H1 (cell line): ENCODE measurements at regions not wholly inside any gene's neighbourhood (a gene's known extent, or its start where the extent isn't known, plus 50 kb on each side); places are given as distances from the start of the nearest gene placed in this dataset.
"Not testable (repeated sequence)": the region's sequence is repeated elsewhere in the genome, so short reads cannot be mapped to it uniquely, and the experiment has no call there.

Source experiments
- CTCF ChIA-PET: fragments of 300-600 bp; sonication (Branson Sonifier 250); formaldehyde crosslinking; loops from one replicate; lab custom pipeline; 2021; ENCODE audit not compliant: partially characterized antibody; lab: Charles Lee
- POLR2A ChIA-PET: fragments of 300-600 bp; sonication (Branson Sonifier 250); formaldehyde crosslinking; loops from one replicate; lab custom pipeline; 2021; ENCODE audit warnings: inconsistent platforms; ENCODE audit not compliant: partially characterized antibody; lab: Charles Lee
- DNase-seq, 2 experiments: peaks; one replicate each; pipeline versions ENCODE4 v3.0.0 to v3.0.0-alpha.2; 2010 to 2022; ENCODE audit warnings: low spot score in 2 of 2, low read depth in 1 of 2, mixed read lengths in 1 of 2
- FAIRE-seq: peaks from 2 replicates; lab custom pipeline; 2011; peaks lifted over from hg19 to GRCh38; lab: Jason Lieb, UNC
- H2AFZ ChIP-seq: 2 replicates; pipeline ENCODE4 v1.8.1; 2012; ENCODE audit warnings: low read length, inconsistent platforms
- H2AK5ac ChIP-seq: 2 replicates; pipeline ENCODE4 v1.6.1; 2013; ENCODE audit warnings: low read depth, low read length
- H2BK120ac ChIP-seq: replicated peaks from 2 replicates; pipeline ENCODE3; 2013; ENCODE audit warnings: low read depth, low read length, inconsistent platforms
- H2BK12ac ChIP-seq: 2 replicates; pipeline ENCODE4 v1.6.1; 2013; ENCODE audit warnings: low read depth, low read length
- H2BK15ac ChIP-seq: 2 replicates; pipeline ENCODE4 v1.6.1; 2013; ENCODE audit warnings: low read length
- H2BK20ac ChIP-seq: 2 replicates; pipeline ENCODE4 v1.6.1; 2013; ENCODE audit warnings: low read length
- H2BK5ac ChIP-seq: 2 replicates; pipeline ENCODE4 v1.6.1; 2013; ENCODE audit warnings: low read depth, low read length
- H3K14ac ChIP-seq: 2 replicates; pipeline ENCODE4 v1.6.1; 2013; ENCODE audit warnings: inconsistent platforms; ENCODE audit not compliant: insufficient read length
- H3K18ac ChIP-seq: 2 replicates; pipeline ENCODE4 v1.6.1; 2013; ENCODE audit warnings: low read length; ENCODE audit errors: extremely low read depth
- H3K23ac ChIP-seq: 2 replicates; pipeline ENCODE4 v1.6.1; 2013; ENCODE audit warnings: inconsistent platforms; ENCODE audit not compliant: insufficient read length
- H3K23me2 ChIP-seq: 2 replicates; pipeline ENCODE4 v1.6.1; 2013; ENCODE audit warnings: low read depth, low read length
- H3K27ac ChIP-seq: 2 replicates; pipeline ENCODE4 v1.6.1; 2011; ENCODE audit warnings: low read depth, low read length, inconsistent platforms
- H3K27me3 ChIP-seq, 4 experiments: replicated peaks in 1 of 4; 1 replicate in 1 of 4; 2 replicates in 3 of 4; pipeline versions ENCODE4 v1.6.1 to v1.8.1; 2011 to 2013; ENCODE audit warnings: low read length in 3 of 4, mild to moderate bottlenecking in 3 of 4, inconsistent platforms in 2 of 4, mixed read lengths in 2 of 4, moderate library complexity in 1 of 4; ENCODE audit not compliant: control insufficient read depth in 3 of 4, insufficient read depth in 3 of 4; ENCODE audit errors: extremely low read depth in 1 of 4
- H3K36me3 ChIP-seq, 4 experiments: 2 replicates each; pipeline versions ENCODE4 v1.6.1 to v1.8.1; 2011 to 2013; ENCODE audit warnings: mild to moderate bottlenecking in 4 of 4, low read length in 3 of 4, moderate library complexity in 2 of 4, control low read depth in 1 of 4, inconsistent platforms in 1 of 4; ENCODE audit not compliant: insufficient read depth in 4 of 4, control insufficient read depth in 2 of 4
- H3K4ac ChIP-seq: replicated peaks from 2 replicates; pipeline ENCODE3; 2013; ENCODE audit warnings: low read length, low read depth, mixed read lengths, inconsistent platforms; ENCODE audit not compliant: insufficient read length
- H3K4me1 ChIP-seq, 4 experiments: replicated peaks in 1 of 4; 1 replicate in 1 of 4; 2 replicates in 3 of 4; pipeline versions ENCODE4 v1.6.1 to v1.8.1; 2011 to 2013; ENCODE audit warnings: low read length in 3 of 4, inconsistent platforms in 2 of 4, mixed read lengths in 1 of 4; ENCODE audit not compliant: insufficient read depth in 4 of 4, control insufficient read depth in 3 of 4
- H3K4me2 ChIP-seq, 2 experiments: 2 replicates each; pipeline versions ENCODE4 v1.6.1 to v1.8.1; 2011 to 2013; ENCODE audit warnings: low read depth in 2 of 2, low read length in 2 of 2, control low read depth in 1 of 2, inconsistent platforms in 1 of 2, mild to moderate bottlenecking in 1 of 2; ENCODE audit not compliant: insufficient read depth in 1 of 2
- H3K4me3 ChIP-seq, 4 experiments: fragments of 200-600, 300-600 bp in 1 of 4; sonication (generic), shearing (Covaris generic), sonication (Bioruptor Twin) in 1 of 4; 2 replicates each; pipeline versions ENCODE4 v1.5.1 to v1.8.1; 2011 to 2016; ENCODE audit warnings: low read length in 4 of 4, low read depth in 3 of 4, control low read depth in 2 of 4, inconsistent platforms in 2 of 4, mild to moderate bottlenecking in 2 of 4, mixed read lengths in 1 of 4, moderate library complexity in 1 of 4; ENCODE audit not compliant: insufficient read depth in 2 of 4; ENCODE audit errors: extremely low read depth in 1 of 4
- H3K56ac ChIP-seq: replicated peaks from 2 replicates; pipeline ENCODE3; 2013; ENCODE audit warnings: low read depth, mild to moderate bottlenecking, mixed read lengths, low read length, inconsistent platforms; ENCODE audit not compliant: insufficient read length
- H3K79me1 ChIP-seq: 2 replicates; pipeline ENCODE4 v1.6.1; 2013; ENCODE audit warnings: low read depth, low read length, control low read depth
- H3K79me2 ChIP-seq, 2 experiments: 2 replicates each; pipeline versions ENCODE4 v1.6.1 to v1.8.1; 2012 to 2013; ENCODE audit warnings: low read length in 2 of 2, mild to moderate bottlenecking in 2 of 2, inconsistent platforms in 1 of 2; ENCODE audit not compliant: insufficient read depth in 2 of 2, control insufficient read depth in 1 of 2
- H3K9ac ChIP-seq, 4 experiments: replicated peaks in 1 of 4; 1 replicate in 1 of 4; 2 replicates in 3 of 4; pipeline versions ENCODE4 v1.6.1 to v1.8.1; 2011 to 2013; ENCODE audit warnings: low read depth in 3 of 4, low read length in 3 of 4, control low read depth in 2 of 4, mild to moderate bottlenecking in 2 of 4, moderate library complexity in 2 of 4, inconsistent platforms in 1 of 4; ENCODE audit errors: extremely low read depth in 1 of 4
- H3K9me3 ChIP-seq, 2 experiments: 2 replicates each; pipeline versions ENCODE4 v1.6.1 to v1.8.1; 2012 to 2013; ENCODE audit warnings: mild to moderate bottlenecking in 2 of 2, moderate library complexity in 2 of 2, control low read depth in 1 of 2, inconsistent platforms in 1 of 2, low read depth in 1 of 2, low read length in 1 of 2, mixed read lengths in 1 of 2; ENCODE audit not compliant: insufficient read depth in 2 of 2
- H4K20me1 ChIP-seq, 2 experiments: replicated peaks in 1 of 2; 2 replicates each; pipeline versions ENCODE3 to v1.8.1; 2011 to 2013; ENCODE audit warnings: inconsistent platforms in 2 of 2, low read length in 2 of 2, mild to moderate bottlenecking in 1 of 2; ENCODE audit not compliant: insufficient read depth in 2 of 2, control insufficient read depth in 1 of 2
- H4K5ac ChIP-seq: 2 replicates; pipeline ENCODE4 v1.6.1; 2013; ENCODE audit warnings: low read length, low read depth, mixed read lengths, inconsistent platforms; ENCODE audit not compliant: insufficient read length
- H4K8ac ChIP-seq: 2 replicates; pipeline ENCODE4 v1.8.0; 2013; ENCODE audit warnings: mild to moderate bottlenecking, moderate library complexity, low read length, inconsistent platforms; ENCODE audit not compliant: insufficient read depth; ENCODE audit errors: extremely low read depth
- H4K91ac ChIP-seq: replicated peaks from 2 replicates; pipeline ENCODE3; 2013; ENCODE audit warnings: low read length, mixed read lengths, inconsistent platforms; ENCODE audit not compliant: insufficient read length
- WGBS, 2 experiments: shearing (Covaris generic) in 1 of 2; methylation state at CpG; one replicate each; pipeline versions ENCODE4 v1.1.6 to v1.1.7; 2013 to 2015; ENCODE audit warnings: low lambda C conversion rate in 2 of 2, mixed read lengths in 2 of 2, inconsistent platforms in 1 of 2, low coverage in 1 of 2, missing lambda C conversion rate in 1 of 2; ENCODE audit not compliant: insufficient replicate concordance in 2 of 2, insufficient coverage in 1 of 2, insufficient read length in 1 of 2; ENCODE audit errors: extremely low coverage in 1 of 2, missing lambda C conversion rate in 1 of 2; 5-methylcytosine and 5-hydroxymethylcytosine counted together

GRCh38 chr9:41356588-41357349 is 167.7 kb upstream of the ZNG1F start:
- H3K4me2 ChIP-seq, FAIRE-seq, H2AK5ac ChIP-seq, H2BK5ac ChIP-seq, H4K91ac ChIP-seq, POLR2A ChIA-PET, H3K23ac ChIP-seq, H2BK15ac ChIP-seq, H3K9ac ChIP-seq, H3K18ac ChIP-seq, H3K27ac ChIP-seq, H2AFZ ChIP-seq, H2BK120ac ChIP-seq, H3K27me3 ChIP-seq, H3K23me2 ChIP-seq, CTCF ChIA-PET, H3K4me1 ChIP-seq, H3K14ac ChIP-seq, H4K8ac ChIP-seq, H2BK12ac ChIP-seq, H3K4ac ChIP-seq, H2BK20ac ChIP-seq, DNase-seq, H3K56ac ChIP-seq, H3K79me1 ChIP-seq, H4K5ac ChIP-seq, H3K79me2 ChIP-seq, H3K36me3 ChIP-seq, H3K4me3 ChIP-seq, H4K20me1 ChIP-seq: not testable (repeated sequence)
- peaks cover 0 to 46% of the 10 kb centered on the region in 2 experiments; a peak in 2 of 4 replicates for H3K9me3 ChIP-seq
- 95% methylated on average over 15 of the region's 42 CpGs; no CpG with 5 or more reads in 1 of the 2 experiments for WGBS, 2 experiments
